Skin epidermis (tissue), 12 donors: ENCODE measurements at regions not wholly inside any gene's neighbourhood (a gene's known extent, or its start where the extent isn't known, plus 50 kb on each side); places are given as distances from the start of the nearest gene placed in this dataset.

Experiments
- H3K27ac ChIP-seq, 21 experiments: fragments of 200-600 bp; sonication (generic) in 11 of 21; one replicate each; pipeline ENCODE4 v1.5.0; 2020; ENCODE audit warnings: mild to moderate bottlenecking in 3 of 21, inconsistent platforms in 2 of 21, moderate library complexity in 2 of 21
- H3K4me3 ChIP-seq, 7 experiments: fragments of 200-600 bp; sonication (generic) in 2 of 7; one replicate each; pipeline ENCODE4 v1.5.0; 2020; ENCODE audit warnings: inconsistent platforms in 2 of 7, mild to moderate bottlenecking in 2 of 7, moderate library complexity in 1 of 7

DNA sequence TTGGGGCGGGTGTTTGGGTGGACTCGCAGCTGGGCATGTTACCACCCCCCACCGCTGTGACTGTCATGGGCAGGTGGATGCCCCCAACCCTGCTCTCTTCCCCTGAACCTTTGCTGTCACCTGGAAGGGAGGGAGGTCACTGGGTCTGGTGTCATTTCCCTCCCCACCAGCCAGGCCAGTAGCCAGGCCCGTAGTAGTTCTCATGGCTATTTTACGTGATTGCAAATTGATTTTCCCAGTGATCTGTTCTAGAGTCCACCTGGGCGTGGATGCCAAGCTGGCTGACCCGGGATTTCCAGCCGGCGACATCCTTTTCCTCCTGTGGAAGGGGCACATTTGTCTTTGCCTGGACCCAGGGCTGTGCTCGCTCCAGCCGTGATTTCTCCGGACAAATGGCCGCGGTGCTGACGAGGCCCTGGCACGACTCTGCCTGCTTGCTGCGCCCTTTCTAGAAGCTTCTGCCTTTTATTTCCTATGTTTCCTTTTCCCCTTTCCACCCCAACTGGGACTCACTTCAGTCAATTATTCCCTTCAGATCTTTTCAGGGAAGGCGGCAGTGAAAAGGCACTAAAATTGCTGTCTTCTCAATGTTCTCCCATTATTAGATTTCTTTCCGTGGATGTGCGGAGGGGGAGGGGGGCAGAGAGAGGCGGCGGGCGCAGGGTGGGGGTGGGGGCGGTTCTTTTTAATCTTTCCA lies 226.9 kb upstream of the CIBAR2 start:
- no peak overlapping the region for H3K27ac ChIP-seq
- no peak overlapping the region for H3K4me3 ChIP-seq

DNA sequence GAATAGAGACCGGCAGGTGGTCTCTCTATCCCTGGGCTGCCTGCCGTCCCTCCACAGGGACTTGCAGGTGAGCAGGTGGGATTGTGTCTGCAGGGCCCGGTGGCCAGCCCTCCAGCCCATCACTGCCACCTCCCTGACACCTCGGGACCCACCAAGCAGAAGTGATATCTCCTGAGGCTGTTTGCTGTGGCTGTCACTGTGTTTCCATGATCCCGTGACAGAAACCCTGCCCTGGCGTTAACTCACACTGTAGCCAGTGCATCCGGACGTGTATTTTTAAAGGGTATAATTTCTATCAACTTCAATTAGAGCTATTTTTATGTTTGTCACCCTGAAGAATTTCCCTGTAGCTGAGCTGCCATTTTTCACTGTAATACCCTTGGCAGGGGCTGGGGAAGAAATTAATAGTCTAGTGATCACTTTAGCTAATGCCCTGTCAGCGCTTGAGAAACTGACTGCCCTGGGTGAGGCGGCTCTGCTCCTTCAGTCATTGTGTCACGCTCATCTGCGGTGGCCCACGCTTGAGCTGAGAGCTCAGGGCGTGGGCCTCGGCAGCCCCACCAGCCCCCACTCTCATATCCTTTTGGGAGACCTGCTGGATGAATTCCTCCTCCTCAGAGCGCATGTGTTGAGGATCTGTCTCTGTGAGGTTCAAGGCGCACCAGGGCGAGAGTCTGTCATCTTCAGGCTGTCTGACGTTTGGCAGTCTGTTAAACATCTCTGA lies 229.9 kb upstream of the CIBAR2 start:
- no peak overlapping the region for H3K4me3 ChIP-seq
- no peak overlapping the region for H3K27ac ChIP-seq

DNA sequence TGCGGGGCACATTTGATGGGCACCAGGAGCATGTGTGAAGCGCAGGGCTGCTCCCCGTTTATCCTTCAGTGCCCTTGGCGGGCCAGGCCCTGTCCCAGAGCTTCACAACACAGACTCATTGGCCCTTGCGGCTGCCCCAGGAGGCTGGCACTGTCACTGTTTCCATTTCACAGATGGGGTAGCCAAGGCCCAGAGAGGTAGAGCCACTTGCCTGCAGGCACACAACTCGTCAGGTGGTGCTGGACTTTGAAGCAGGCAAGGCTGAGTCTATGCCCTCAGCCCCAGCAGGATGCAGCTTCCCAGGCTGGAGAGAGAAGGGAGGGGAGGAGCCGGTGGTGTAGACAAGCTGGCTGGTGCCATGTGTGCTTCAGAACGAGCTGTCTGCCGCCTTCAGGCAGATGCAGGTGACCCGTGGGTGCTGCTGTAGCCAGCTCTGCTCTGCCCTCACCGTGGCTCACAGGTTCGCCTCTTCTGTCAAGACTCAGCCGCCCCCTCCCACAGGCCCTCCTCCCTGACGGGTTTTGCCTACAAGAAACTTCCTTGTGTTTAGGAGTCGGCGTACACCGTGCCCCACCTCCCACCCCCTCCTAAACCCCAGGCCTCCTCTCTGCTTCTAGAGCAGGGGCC lies 232.3 kb upstream of the CIBAR2 start:
- no peak overlapping the region for H3K27ac ChIP-seq
- H3K4me3 ChIP-seq = no peak overlapping the region

DNA sequence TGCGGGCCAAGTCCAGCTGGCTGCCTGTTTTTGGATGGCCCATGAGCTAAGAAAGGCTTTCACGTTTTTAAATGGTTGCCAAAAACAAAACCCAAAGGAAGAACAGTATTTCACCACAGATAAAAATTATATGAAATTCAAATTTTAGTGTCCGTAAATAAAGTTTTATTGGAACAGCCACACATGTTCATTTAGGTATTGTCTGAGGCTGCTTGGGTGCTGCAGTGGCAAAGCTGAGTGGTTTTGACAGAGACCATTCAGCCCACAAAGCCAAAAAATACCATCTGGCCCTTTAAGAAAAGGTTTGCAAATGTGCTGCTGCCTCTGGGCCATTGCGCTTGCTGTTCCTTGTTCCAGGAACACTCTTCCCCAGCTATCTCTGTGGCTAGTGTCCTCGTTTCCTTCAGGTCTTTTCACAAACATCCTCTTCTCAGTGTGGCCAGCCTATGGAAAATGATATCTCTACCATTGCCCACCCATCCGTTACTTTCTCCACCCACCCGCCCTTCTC lies 232.9 kb upstream of the CIBAR2 start:
- Histone ChIP-seq H3K4me3 (no peak overlapping the region), H3K27ac (no peak overlapping the region)

DNA sequence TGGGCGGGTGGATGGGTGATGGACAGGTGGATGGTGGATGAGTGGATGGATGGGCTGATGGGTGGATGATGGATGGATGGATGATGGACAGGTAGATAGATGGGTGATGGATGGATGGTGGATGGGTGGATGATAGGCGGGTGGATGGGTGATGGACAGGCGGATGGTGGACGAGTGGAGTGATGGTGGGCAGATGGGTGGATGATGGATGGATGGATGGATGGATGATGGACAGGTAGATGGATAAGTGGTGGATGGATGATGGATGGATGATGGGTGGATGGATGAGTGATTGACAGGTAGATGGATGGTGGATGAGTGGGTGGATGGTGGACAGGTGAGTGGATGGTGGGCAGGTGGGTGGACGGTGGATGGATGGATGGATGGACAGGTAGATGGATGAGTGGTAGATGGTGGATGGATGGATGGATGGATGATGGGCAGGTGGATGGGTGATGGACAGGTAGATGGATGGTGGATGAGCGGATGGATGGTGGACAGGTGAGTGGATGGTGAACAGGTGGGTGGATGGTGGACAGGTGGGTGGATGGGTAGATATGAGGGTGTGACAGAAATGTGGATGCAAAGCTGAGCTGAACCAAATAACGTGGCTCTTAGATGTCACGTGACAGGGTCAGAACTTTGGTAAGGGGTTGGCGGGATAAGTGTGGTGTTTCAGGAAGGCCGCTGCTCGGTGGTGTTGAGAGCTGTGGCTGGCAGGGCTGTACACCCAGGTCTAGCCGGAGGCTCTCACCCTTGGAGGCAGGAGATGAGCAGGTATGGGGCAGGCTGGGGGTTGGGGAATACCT lies 234.3 kb upstream of the CIBAR2 start:
- H3K27ac ChIP-seq = no peak overlapping the region
- no peak overlapping the region for H3K4me3 ChIP-seq

DNA sequence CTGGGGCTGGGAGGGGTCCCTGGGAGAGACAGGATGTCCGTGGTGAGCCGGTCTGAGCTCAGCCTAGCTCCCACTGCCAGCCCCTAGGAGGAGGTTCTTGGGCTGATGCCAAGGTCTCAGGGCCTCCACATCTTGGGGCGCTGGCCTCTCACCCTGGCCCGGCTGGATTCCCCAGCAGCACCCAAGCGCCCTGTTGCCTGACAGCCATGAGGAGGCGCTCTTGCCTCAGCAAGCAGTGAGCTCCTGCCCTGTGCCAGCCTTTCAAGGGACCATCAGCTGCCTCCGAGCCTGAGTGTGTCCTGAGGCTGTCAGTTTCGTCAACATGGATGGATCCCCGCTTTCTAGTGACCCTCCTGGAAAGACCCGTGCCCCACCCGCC lies 234.9 kb upstream of the CIBAR2 start:
- Histone ChIP-seq H3K27ac (no peak overlapping the region), H3K4me3 (no peak overlapping the region)

DNA sequence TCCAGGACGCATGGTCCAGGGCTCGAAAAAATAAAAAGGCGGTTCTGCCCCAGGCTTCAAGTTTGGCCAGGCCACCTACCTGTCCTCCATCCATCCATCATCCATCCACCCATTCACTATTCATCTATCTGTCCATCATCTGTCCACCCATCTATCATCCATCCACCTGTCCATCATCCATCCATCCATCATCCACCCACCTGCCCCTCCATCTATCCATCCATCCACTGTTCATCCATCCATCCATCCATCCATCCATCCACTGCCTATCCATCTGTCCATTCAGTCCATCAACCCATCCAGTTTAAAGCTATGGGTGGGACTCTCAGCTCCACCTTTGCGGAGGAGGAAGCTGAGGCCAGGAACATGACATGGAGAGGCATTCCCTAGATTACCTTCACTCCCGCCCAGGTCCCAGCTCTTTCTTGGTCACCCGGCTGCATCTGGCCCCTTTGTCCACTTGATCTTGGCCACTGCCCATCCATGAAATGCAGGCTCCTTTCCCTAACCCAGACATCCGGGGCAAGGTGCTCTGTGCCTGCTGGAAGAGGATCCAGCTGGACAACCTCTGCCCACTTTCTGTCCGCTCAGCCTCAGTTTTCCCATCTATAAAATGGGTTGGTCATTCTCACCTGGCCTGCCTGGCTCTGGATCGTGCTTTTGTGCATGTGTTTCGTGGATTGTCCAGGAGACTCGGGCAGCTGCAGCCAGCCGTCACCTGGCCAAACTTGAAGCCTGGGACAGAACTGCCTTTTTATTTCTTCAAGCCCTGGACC lies 236.0 kb upstream of the CIBAR2 start:
- Histone ChIP-seq H3K27ac (no peak overlapping the region), H3K4me3 (no peak overlapping the region)

DNA sequence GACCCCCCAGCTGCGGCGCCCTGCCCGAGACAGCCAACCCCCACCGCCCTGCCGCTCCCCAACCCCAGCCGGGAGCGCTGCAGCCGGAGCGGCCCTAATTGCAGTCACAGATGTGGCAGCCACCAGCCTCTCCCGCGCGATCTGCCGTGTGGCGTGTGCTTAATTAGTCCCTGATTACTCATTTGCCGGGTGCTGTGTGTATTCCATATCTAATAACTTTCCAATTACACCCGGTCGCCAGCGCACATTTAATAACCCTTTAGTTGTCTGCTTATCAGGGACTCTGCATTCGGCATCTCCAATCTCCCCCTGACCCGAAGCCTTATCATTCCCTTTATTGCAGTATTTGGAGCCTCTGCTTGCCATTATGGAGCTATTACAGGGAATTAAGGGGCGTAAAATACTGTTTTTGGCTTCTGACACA lies 236.7 kb upstream of the CIBAR2 start:
- no peak overlapping the region for H3K4me3 ChIP-seq
- H3K27ac ChIP-seq = no peak overlapping the region

DNA sequence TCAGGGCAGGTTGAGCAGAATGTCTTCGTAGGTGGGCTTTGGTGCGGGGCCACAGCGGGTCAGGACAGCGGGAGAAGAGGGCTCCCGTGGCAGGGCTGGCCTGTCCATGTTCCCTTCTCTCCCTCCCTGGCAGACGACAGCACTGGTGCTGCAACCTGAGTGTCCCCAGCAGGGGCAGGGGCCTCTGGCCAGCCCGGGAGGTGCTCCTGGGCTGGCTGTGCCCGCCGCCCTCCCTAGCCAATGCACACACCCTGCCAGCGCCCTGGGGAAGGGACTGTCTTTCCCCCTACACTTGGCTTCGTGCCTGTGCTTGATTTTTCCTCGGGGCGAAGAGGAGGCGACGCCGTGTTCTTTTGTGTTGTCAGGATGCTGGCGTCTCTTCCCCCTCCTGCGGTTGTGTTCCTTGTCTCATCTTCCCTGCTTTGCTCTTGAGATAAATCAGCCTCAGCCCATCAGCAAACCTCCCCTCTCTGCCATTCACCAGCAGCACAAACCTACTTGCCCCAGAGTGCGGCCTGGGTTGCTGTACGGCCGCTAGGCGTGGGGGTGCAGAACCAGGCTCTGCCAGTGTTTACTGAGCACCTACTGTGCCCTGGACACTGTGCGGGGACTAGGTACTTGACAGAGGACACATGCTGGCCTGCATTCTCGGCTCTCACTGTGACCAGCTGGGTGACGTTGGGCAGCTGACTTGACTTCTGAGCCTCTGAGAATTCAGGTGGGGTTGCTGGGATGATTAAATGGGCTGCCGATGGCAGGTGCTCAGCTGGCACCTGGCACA lies 237.3 kb upstream of the CIBAR2 start:
- no peak overlapping the region for H3K27ac ChIP-seq
- H3K4me3 ChIP-seq = no peak overlapping the region

DNA sequence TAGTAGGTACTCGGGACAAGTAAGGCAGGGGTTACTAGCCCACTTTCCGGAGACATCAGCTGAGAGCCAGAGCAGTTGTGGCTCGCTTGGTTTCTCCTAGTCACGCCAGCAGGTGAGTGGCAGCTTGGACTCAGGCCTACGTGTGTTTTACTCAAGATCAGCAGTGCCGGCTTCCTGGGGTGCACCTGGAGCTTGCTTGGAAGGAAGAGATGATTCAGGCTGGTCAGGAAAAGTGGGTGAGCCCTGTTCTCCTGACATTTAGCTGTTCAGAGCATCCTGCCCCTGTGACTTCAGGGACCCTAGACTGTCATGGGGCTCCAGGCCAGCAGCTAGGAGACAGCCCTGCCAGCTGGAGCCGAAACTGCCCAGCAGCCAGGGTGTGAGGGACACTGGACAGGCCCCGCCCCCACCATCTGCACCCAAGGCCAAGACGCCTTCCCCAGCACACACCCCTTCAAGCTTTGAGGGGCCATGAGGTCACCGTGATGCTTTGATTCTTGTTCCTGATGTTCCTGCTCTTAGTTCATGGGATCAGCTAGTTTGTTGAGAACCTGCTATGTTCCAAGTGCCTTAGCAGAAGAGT lies 238.0 kb upstream of the CIBAR2 start:
- no peak overlapping the region for H3K4me3 ChIP-seq
- H3K27ac ChIP-seq = no peak overlapping the region

DNA sequence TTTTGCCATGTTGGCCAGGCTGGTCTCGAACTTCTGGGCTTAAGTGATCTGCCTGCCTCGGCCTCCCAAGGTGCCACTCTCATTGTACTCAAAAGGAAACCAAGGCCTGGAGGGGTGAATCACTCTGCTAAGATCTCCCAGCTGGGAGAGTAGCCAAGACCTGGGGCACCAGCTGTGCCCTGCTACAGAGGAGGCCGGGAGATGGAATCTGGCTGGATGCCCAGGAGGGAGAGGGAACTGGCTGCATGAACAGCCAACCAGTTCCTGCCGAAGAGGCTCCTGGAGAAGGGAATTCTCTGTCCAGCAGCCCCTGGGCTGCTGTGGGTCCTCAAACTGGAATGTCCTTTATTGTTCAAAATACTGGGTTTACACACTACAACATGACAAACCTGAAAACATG lies 238.7 kb upstream of the CIBAR2 start:
- Histone ChIP-seq H3K4me3 (no peak overlapping the region), H3K27ac (no peak overlapping the region)

DNA sequence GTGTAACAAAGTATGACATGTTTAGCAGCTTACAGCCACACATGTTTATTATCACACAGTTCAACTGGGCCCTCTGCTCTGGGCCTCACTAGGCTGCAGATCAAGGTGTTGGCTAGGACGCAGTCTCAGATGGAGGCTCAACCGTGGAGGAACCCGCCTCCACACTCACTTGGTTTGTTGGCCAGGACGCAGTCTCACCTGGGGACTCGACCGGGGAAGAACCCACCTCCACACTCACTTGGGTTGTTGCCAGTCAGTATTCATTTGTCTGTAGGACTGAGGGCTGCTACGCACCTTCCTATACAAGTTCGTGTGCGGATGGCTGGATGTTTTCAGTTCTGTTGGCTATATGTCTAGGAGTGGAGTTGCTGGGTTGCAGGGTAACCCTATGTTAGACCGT lies 240.7 kb upstream of the CIBAR2 start:
- Histone ChIP-seq H3K4me3 (no peak overlapping the region), H3K27ac (no peak overlapping the region)

DNA sequence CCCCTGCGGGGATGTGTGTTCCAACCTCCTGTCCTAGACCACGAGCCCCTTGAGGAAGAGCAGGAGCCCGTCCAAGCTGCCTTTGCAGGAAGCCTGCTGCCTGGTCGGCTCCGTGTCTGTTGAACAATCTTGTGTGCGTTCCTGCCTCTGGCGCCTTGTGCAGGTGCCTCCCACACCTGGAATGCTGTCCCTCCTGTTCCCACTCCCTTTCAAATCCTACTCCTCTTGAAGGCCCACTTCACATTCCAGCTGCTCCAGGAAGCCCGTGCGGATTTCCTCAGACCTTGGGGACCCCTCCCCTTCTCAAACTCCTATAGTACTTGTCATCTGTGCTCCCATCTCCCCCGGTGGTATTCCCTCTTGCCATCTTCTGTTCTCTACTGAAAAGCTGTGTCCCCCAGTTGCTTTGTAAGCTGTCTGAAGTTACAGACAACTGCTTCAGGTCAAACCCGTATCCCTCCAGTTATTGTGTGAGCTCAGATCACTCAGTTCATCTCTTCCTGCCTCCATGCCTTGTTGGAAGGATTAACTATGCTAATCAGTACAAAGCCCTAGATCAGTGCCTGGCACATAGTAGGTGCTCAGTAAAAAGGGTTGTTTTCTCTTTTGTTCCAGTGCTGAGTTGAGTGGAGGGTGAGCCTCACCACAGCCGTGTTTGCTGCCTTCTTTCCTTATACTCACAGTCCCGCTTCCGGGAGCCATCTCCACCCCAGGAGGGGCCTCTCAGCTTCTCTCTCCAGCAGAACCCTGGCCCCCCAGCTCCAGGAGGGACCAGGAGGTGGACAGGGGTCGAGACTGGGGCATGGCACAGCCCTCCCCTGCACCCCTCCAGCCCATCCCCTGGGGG lies 241.8 kb upstream of the CIBAR2 start:
- peak overlapping the region in 14 of 21 experiments; percentile 1 to 75 (median 21) for H3K27ac ChIP-seq
- H3K4me3 ChIP-seq = no peak overlapping the region

DNA sequence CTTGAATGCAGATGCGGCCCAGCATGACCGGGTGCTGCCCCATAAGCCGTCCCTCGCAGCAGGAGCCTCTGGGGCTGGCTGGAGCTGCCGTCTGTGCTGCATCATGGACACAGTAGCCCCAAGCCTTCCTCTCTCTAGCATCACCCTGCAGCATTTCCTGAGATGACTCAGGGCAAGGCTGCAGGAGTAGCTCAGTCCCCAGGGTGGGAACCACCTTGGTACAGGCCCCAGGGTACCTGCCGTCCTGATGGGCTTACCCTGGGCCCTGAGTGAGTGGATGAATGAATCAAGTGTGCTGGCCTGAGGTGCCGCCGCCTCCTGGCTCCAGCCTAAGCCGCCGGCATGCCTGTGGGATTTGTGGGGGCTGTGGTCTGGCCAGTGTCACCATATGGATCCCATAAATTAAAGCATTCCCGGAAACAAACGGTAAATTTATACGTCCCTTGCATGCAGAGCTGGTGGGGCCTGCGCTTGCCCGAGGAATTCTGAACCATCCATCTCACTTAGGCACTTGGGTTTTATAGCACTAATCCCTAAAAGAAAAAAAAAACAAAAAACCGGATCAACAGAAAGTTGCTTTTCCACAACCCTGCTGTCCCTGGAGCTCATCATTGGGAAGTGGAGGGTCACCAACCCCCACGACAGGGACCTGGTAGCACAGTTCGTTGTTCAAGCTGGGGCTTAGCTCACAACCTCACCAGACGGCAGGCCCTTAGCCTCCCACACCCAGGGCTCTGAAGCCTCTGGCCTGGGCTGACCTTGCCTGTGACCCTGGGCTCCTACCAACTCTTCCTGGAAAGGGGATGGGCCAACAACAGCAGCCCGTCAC lies 242.6 kb upstream of the CIBAR2 start:
- H3K27ac ChIP-seq = peak overlapping the region in 12 of 21 experiments; percentile 4 to 75 (median 24)

DNA sequence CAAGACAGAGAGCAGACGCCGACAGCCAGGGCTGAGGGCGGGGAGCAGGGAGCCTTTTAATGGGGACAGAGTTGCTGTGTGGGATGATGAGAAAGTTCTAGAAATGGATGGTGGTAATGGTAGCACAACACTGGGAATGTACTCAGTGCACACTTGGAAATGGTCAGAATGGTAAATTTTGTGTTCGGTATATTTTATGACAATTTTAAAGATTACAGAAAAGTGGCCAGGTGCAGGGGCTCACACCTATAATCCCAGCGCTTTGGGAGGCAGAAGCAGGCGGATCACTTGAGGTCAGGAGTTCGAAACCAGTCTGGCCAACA lies 243.2 kb upstream of the CIBAR2 start:
- Histone ChIP-seq H3K4me3 (no peak overlapping the region), H3K27ac (peak overlapping the region in 1 of 21 experiments; percentile 15)

More for the DNA sequence above, 242.6 kb upstream of the CIBAR2 start:
- H3K4me3 ChIP-seq = no peak overlapping the region

DNA sequence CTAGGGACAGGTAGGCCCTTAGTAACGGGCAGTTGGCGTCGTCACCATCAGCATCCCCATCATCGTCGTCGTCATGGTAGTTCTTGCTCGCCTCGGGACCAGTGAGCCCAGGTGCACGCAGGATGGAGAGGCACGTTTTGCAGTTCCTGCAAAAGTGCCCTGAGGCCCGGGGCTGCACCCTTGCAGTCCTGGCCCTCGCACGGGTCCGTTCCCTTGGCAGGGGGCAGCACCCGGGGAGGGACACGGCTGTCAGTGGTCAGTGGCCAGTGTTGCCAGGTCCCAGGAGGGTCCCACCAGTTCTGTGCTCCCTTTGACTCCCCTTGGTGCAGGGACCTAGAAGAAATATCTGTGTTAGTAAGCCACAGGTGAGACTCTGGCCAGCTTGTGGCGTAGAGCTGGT lies 243.9 kb upstream of the CIBAR2 start:
- Histone ChIP-seq H3K27ac (no peak overlapping the region), H3K4me3 (no peak overlapping the region)

DNA sequence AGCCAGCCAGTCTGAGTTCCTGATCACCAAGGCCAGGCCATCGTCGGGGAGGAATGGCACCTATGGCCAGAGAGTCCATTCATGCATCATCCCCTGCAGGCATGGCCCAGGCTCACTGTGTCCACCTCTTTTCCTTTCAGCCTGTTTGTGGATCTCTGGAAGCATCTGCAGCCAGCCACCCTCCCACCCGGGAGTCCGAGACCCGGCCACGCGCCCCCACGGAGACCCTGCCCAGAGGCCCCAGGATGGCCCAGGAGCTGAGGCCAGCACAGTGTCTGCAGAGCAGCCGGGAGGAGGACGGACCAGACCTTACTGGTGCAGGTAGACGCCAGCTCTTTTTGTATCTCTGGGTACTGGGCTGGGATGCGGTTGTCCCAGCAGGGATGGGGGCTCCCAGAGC lies 245.1 kb upstream of the CIBAR2 start:
- no peak overlapping the region for H3K27ac ChIP-seq
- no peak overlapping the region for H3K4me3 ChIP-seq
